Activated naive CD8-positive, alpha-beta T cell treated with anti-CD3 and anti-CD28 coated beads for 36 hours (primary cell): ENCODE measurements at regions not wholly inside any gene's neighbourhood (a gene's known extent, or its start where the extent isn't known, plus 50 kb on each side); places are given as distances from the start of the nearest gene placed in this dataset.
"Not testable (repeated sequence)": the region's sequence is repeated elsewhere in the genome, so short reads cannot be mapped to it uniquely, and the experiment has no call there.

Experiments used
- DNase-seq: peaks from one replicate; pipeline ENCODE4 v3.0.0; 2021
- H3K27ac Mint-ChIP-seq: one replicate; pipeline ENCODE4 v1.8.0; 2022; ENCODE audit warnings: mild to moderate bottlenecking, moderate library complexity, mixed read lengths
- H3K27me3 Mint-ChIP-seq: one replicate; pipeline ENCODE4 v1.8.0; 2022; ENCODE audit warnings: mild to moderate bottlenecking, mixed read lengths
- H3K36me3 Mint-ChIP-seq: one replicate; pipeline ENCODE4 v1.8.0; 2021; ENCODE audit warnings: mild to moderate bottlenecking, mixed read lengths
- H3K4me1 Mint-ChIP-seq: one replicate; pipeline ENCODE4 v1.8.0; 2021; ENCODE audit warnings: mixed read lengths
- H3K4me3 Mint-ChIP-seq: one replicate; pipeline ENCODE4 v1.8.0; 2022; ENCODE audit warnings: mild to moderate bottlenecking, moderate library complexity, mixed read lengths
- H3K9me3 Mint-ChIP-seq: one replicate; pipeline ENCODE4 v1.8.0; 2022; ENCODE audit warnings: mixed read lengths

- Mint-ChIP-seq H3K4me3 (no peak overlapping the region), H3K27ac (no peak overlapping the region), H3K36me3 (peaks cover 3% of the 10 kb centered on the region), H3K4me1 (no peaks in the 10 kb centered on the region), H3K9me3 (peaks cover 6% of the 10 kb centered on the region), H3K27me3 (peaks cover 11% of the 10 kb centered on the region)
- DNase-seq: no peak
These were observed 51.5 kb upstream of the MRI1 start for GRCh38 chr19:13712767-13713201.

- Mint-ChIP-seq H3K27ac (no peak overlapping the region), H3K4me3 (no peak overlapping the region), H3K9me3 (peaks cover 5% of the 10 kb centered on the region), H3K4me1 (no peaks in the 10 kb centered on the region), H3K27me3 (peaks cover 11% of the 10 kb centered on the region), H3K36me3 (no peaks in the 10 kb centered on the region)
- no peak for DNase-seq
These were observed 56.4 kb upstream of the MRI1 start for GRCh38 chr19:13707915-13708314.

GRCh38 chr19:13705928-13706447 is 58.3 kb upstream of the MRI1 start:
- H3K36me3 Mint-ChIP-seq: no peaks in the 10 kb centered on the region
- DNase-seq: no peak
- peaks cover 22% of the 10 kb centered on the region for H3K27me3 Mint-ChIP-seq
- no peaks in the 10 kb centered on the region for H3K4me1 Mint-ChIP-seq
- peaks cover 5% of the 10 kb centered on the region for H3K9me3 Mint-ChIP-seq
- H3K27ac Mint-ChIP-seq: no peak overlapping the region
- H3K4me3 Mint-ChIP-seq: no peak overlapping the region

- Mint-ChIP-seq H3K9me3 (peaks cover 5% of the 10 kb centered on the region), H3K27ac (no peak overlapping the region), H3K36me3 (no peaks in the 10 kb centered on the region), H3K4me3 (no peak overlapping the region), H3K27me3 (peaks cover 28% of the 10 kb centered on the region), H3K4me1 (no peaks in the 10 kb centered on the region)
- no peak for DNase-seq
These were observed 59.1 kb upstream of the MRI1 start for GRCh38 chr19:13705201-13705600.

- no peak for DNase-seq
- Mint-ChIP-seq H3K27ac (no peak overlapping the region), H3K9me3 (peaks cover 5% of the 10 kb centered on the region), H3K36me3 (no peaks in the 10 kb centered on the region), H3K27me3 (peaks cover 40% of the 10 kb centered on the region), H3K4me1 (no peaks in the 10 kb centered on the region), H3K4me3 (no peak overlapping the region)
These were observed 62.7 kb upstream of the MRI1 start for GRCh38 chr19:13701624-13702023.

- Mint-ChIP-seq H3K4me1 (no peaks in the 10 kb centered on the region), H3K4me3 (no peak overlapping the region), H3K27me3 (peaks cover 36% of the 10 kb centered on the region), H3K9me3 (peaks cover 5% of the 10 kb centered on the region), H3K27ac (no peak overlapping the region), H3K36me3 (no peaks in the 10 kb centered on the region)
- DNase-seq: no peak
These were observed 63.7 kb upstream of the MRI1 start for GRCh38 chr19:13700621-13701020.

- H3K9me3 Mint-ChIP-seq: no peaks in the 10 kb centered on the region
These were observed 64.5 kb upstream of the MRI1 start for GRCh38 chr19:13699786-13700185.

GRCh38 chr19:13696839-13697238 is 67.5 kb upstream of the MRI1 start:
- H3K4me1 Mint-ChIP-seq: no peaks in the 10 kb centered on the region
- H3K9me3 Mint-ChIP-seq: no peaks in the 10 kb centered on the region
- no peak overlapping the region for H3K27ac Mint-ChIP-seq
- DNase-seq: no peak
- peaks cover 42% of the 10 kb centered on the region for H3K27me3 Mint-ChIP-seq
- H3K4me3 Mint-ChIP-seq: no peak overlapping the region
- no peaks in the 10 kb centered on the region for H3K36me3 Mint-ChIP-seq

More at GRCh38 chr19:13699786-13700185, 64.5 kb upstream of the MRI1 start:
- no peak for DNase-seq
- H3K36me3 Mint-ChIP-seq: no peaks in the 10 kb centered on the region
- no peak overlapping the region for H3K27ac Mint-ChIP-seq
- no peaks in the 10 kb centered on the region for H3K4me1 Mint-ChIP-seq
- peaks cover 38% of the 10 kb centered on the region for H3K27me3 Mint-ChIP-seq
- H3K4me3 Mint-ChIP-seq: no peak overlapping the region

GRCh38 chr19:13693889-13694288 is 70.4 kb upstream of the MRI1 start:
- Mint-ChIP-seq H3K4me1 (no peaks in the 10 kb centered on the region), H3K36me3 (no peaks in the 10 kb centered on the region), H3K4me3 (no peak overlapping the region), H3K27me3 (peaks cover 27% of the 10 kb centered on the region), H3K27ac (no peak overlapping the region), H3K9me3 (no peaks in the 10 kb centered on the region)
- no peak for DNase-seq

GRCh38 chr19:13691569-13692435 is 72.5 kb upstream of the MRI1 start:
- H3K4me3 Mint-ChIP-seq: no peak overlapping the region
- H3K27me3 Mint-ChIP-seq: peaks cover 21% of the 10 kb centered on the region
- no peak overlapping the region for H3K27ac Mint-ChIP-seq
- H3K36me3 Mint-ChIP-seq: no peaks in the 10 kb centered on the region
- no peaks in the 10 kb centered on the region for H3K4me1 Mint-ChIP-seq
- H3K9me3 Mint-ChIP-seq: no peaks in the 10 kb centered on the region
- no peak for DNase-seq

GRCh38 chr19:13689085-13689484 is 75.2 kb upstream of the MRI1 start:
- Mint-ChIP-seq H3K27ac (no peak overlapping the region), H3K4me1 (peaks cover 5% of the 10 kb centered on the region)
- no peak for DNase-seq

GRCh38 chr19:13684021-13684420 is 80.3 kb upstream of the MRI1 start:
- Mint-ChIP-seq H3K4me1 (peaks cover 5% of the 10 kb centered on the region), H3K27ac (no peak overlapping the region), H3K36me3 (no peaks in the 10 kb centered on the region), H3K9me3 (peaks cover 9% of the 10 kb centered on the region), H3K27me3 (peaks cover 3% of the 10 kb centered on the region), H3K4me3 (no peak overlapping the region)
- DNase-seq: no peak

More at GRCh38 chr19:13689085-13689484, 75.2 kb upstream of the MRI1 start:
- Mint-ChIP-seq H3K36me3 (no peaks in the 10 kb centered on the region), H3K27me3 (peaks cover 15% of the 10 kb centered on the region), H3K4me3 (no peak overlapping the region), H3K9me3 (no peaks in the 10 kb centered on the region)

- Mint-ChIP-seq H3K4me3 (no peak overlapping the region), H3K27me3 (peaks cover 9% of the 10 kb centered on the region), H3K36me3 (no peaks in the 10 kb centered on the region), H3K9me3 (peaks cover 20% of the 10 kb centered on the region), H3K4me1 (peaks cover 5% of the 10 kb centered on the region), H3K27ac (no peak overlapping the region)
- no peak for DNase-seq
These were observed 82.8 kb upstream of the MRI1 start for GRCh38 chr19:13681509-13681908.

GRCh38 chr19:13680708-13681360 is 83.5 kb upstream of the MRI1 start:
- peaks cover 20% of the 10 kb centered on the region for H3K9me3 Mint-ChIP-seq
- not testable (repeated sequence) for DNase-seq, H3K4me3 Mint-ChIP-seq, H3K36me3 Mint-ChIP-seq, H3K27ac Mint-ChIP-seq, H3K4me1 Mint-ChIP-seq
- peaks cover 12% of the 10 kb centered on the region for H3K27me3 Mint-ChIP-seq

- H3K9me3 Mint-ChIP-seq: peaks cover 27% of the 10 kb centered on the region
- not testable (repeated sequence) for H3K27ac Mint-ChIP-seq, H3K36me3 Mint-ChIP-seq, H3K4me1 Mint-ChIP-seq, H3K4me3 Mint-ChIP-seq, DNase-seq
- H3K27me3 Mint-ChIP-seq: peaks cover 14% of the 10 kb centered on the region
These were observed 87.4 kb upstream of the MRI1 start for GRCh38 chr19:13676967-13677366.
